HG02610 (cell line): ENCODE measurements at regions not wholly inside any gene's neighbourhood (a gene's known extent, or its start where the extent isn't known, plus 50 kb on each side); places are given as distances from the start of the nearest gene placed in this dataset.

Experiments
- ATAC-seq: cut with Tn5 transposase; IDR thresholded peaks from one replicate; pipeline ENCODE4 v1.9.1; 2021; ENCODE audit warnings: mild to moderate bottlenecking, moderate library complexity; ENCODE audit not compliant: unreplicated experiment

GRCh38 chr4:42750091-42750490 lies 93.2 kb upstream of the ATP8A1 start:
- ATAC-seq = peak; percentile 71

GRCh38 chr4:42747971-42748370 lies 91.1 kb upstream of the ATP8A1 start:
- no peak for ATAC-seq

GRCh38 chr4:42736527-42737195 lies 79.8 kb upstream of the ATP8A1 start:
- no peak for ATAC-seq

GRCh38 chr4:42733380-42733779 lies 76.5 kb upstream of the ATP8A1 start:
- ATAC-seq = no peak

GRCh38 chr4:42732776-42733175 lies 75.9 kb upstream of the ATP8A1 start:
- ATAC-seq = no peak

GRCh38 chr4:42729505-42730237 lies 72.8 kb upstream of the ATP8A1 start:
- no peak for ATAC-seq

GRCh38 chr4:42724451-42724850 lies 67.5 kb upstream of the ATP8A1 start:
- no peak for ATAC-seq

- ATAC-seq = no peak
These were observed 63.6 kb upstream of the ATP8A1 start for GRCh38 chr4:42720533-42720932.

- ATAC-seq = no peak
These were observed 62.4 kb upstream of the ATP8A1 start for GRCh38 chr4:42719257-42719656.

GRCh38 chr4:42718336-42718735 lies 61.4 kb upstream of the ATP8A1 start:
- ATAC-seq = no peak

GRCh38 chr4:42716996-42717395 lies 60.1 kb upstream of the ATP8A1 start:
- no peak for ATAC-seq

- no peak for ATAC-seq
These were observed 59.0 kb upstream of the ATP8A1 start for GRCh38 chr4:42715807-42716482.

GRCh38 chr4:42713391-42713790 lies 56.5 kb upstream of the ATP8A1 start:
- ATAC-seq = no peak

GRCh38 chr4:42712854-42713253 lies 55.9 kb upstream of the ATP8A1 start:
- no peak for ATAC-seq

GRCh38 chr4:42711496-42711895 lies 54.6 kb upstream of the ATP8A1 start:
- no peak for ATAC-seq

- no peak for ATAC-seq
These were observed 53.9 kb upstream of the ATP8A1 start for GRCh38 chr4:42710761-42711160.

- no peak for ATAC-seq
These were observed 53.4 kb upstream of the ATP8A1 start for GRCh38 chr4:42710329-42710728.

- no peak for ATAC-seq
These were observed 52.6 kb upstream of the ATP8A1 start for GRCh38 chr4:42709392-42710065.

GRCh38 chr4:42708625-42709024 lies 51.7 kb upstream of the ATP8A1 start:
- ATAC-seq = no peak
